ENCODE measurements at regions not wholly inside any gene's neighbourhood (a gene's known extent, or its start where the extent isn't known, plus 50 kb on each side); places are given as distances from the start of the nearest gene placed in this dataset.

- no peak for TF ChIP-seq CTCF (IDR thresholded peaks at IDR 0.05)
- TF ChIP-seq EP300 (IDR thresholded peaks at IDR 0.05): no peak
- no peak for TF ChIP-seq POLR2A (IDR thresholded peaks at IDR 0.05)
Measured at GRCh38 chr12:93050026-93050747, 121.1 kb upstream of the EEA1 start.

Data from tibial nerve (tissue), 4 donors.